NCI-H146 (cell line): ENCODE measurements at regions not wholly inside any gene's neighbourhood (a gene's known extent, or its start where the extent isn't known, plus 50 kb on each side); places are given as distances from the start of the nearest gene placed in this dataset.

Source experiments
- DNase-seq: peaks from one replicate; lab custom pipeline; 2025; lab: John Stamatoyannopoulos, UW

- DNase-seq = no peak
Observed at GRCh38 chr20:11248011-11248409, 574.2 kb upstream of the JAG1 start.

GRCh38 chr20:11248687-11249638, 575.2 kb upstream of the JAG1 start:
- DNase-seq = peak; percentile 56

GRCh38 chr20:11249683-11250082, 575.9 kb upstream of the JAG1 start:
- no peak for DNase-seq

- no peak for DNase-seq
Observed at GRCh38 chr20:11252447-11252846, 578.6 kb upstream of the JAG1 start.

GRCh38 chr20:11255455-11255854, 581.7 kb upstream of the JAG1 start:
- no peak for DNase-seq

GRCh38 chr20:11255860-11256259, 582.1 kb upstream of the JAG1 start:
- no peak for DNase-seq

- no peak for DNase-seq
Observed at GRCh38 chr20:11260611-11261010, 586.8 kb upstream of the JAG1 start.

GRCh38 chr20:11261533-11262000, 587.8 kb upstream of the JAG1 start:
- DNase-seq = no peak

- DNase-seq = peak; percentile 43
Observed at GRCh38 chr20:11266571-11266970, 592.8 kb upstream of the JAG1 start.

GRCh38 chr20:11267131-11267761, 593.4 kb upstream of the JAG1 start:
- DNase-seq = peak; percentile 82

- no peak for DNase-seq
Observed at GRCh38 chr20:11267762-11268335, 594.0 kb upstream of the JAG1 start.

GRCh38 chr20:11270566-11270965, 596.8 kb upstream of the JAG1 start:
- DNase-seq = no peak

GRCh38 chr20:11271319-11271718, 597.5 kb upstream of the JAG1 start:
- DNase-seq = peak; percentile 28

- DNase-seq = no peak
Observed at GRCh38 chr20:11271920-11272594, 598.3 kb upstream of the JAG1 start.

GRCh38 chr20:11274141-11274594, 600.4 kb upstream of the JAG1 start:
- DNase-seq = peak; percentile 79

- no peak for DNase-seq
Observed at GRCh38 chr20:11275740-11276139, 601.9 kb upstream of the JAG1 start.

- DNase-seq = no peak
Observed at GRCh38 chr20:11277170-11277569, 603.4 kb upstream of the JAG1 start.

- DNase-seq = no peak
Observed at GRCh38 chr20:11277858-11278257, 604.1 kb upstream of the JAG1 start.

- no peak for DNase-seq
Observed at GRCh38 chr20:11278461-11278860, 604.7 kb upstream of the JAG1 start.

GRCh38 chr20:11281240-11281639, 607.4 kb upstream of the JAG1 start:
- DNase-seq = no peak

- no peak for DNase-seq
Observed at GRCh38 chr20:11281768-11282167, 608.0 kb upstream of the JAG1 start.

GRCh38 chr20:11287126-11287525, 613.3 kb upstream of the JAG1 start:
- no peak for DNase-seq
